CD4-positive, alpha-beta memory T cell (primary cell): ENCODE measurements at regions not wholly inside any gene's neighbourhood (a gene's known extent, or its start where the extent isn't known, plus 50 kb on each side); places are given as distances from the start of the nearest gene placed in this dataset.

Experiments
- CTCF ChIA-PET: fragments of 350-600 bp; sonication (Branson Sonifier 250); formaldehyde crosslinking; loops from one replicate; lab custom pipeline; 2021; ENCODE audit warnings: inconsistent platforms; ENCODE audit not compliant: partially characterized antibody; lab: Charles Lee
- POLR2A ChIA-PET: fragments of 350-600 bp; sonication (Branson Sonifier 250); formaldehyde crosslinking; loops from one replicate; lab custom pipeline; 2021; ENCODE audit not compliant: partially characterized antibody; lab: Charles Lee
- DNase-seq, 5 donors: peaks; one replicate each; pipeline versions ENCODE4 v3.0.0 to v3.0.0-alpha.2; 2020 to 2022; ENCODE audit warnings: mixed read lengths in 1 of 5
- H3K27ac ChIP-seq: one replicate; pipeline ENCODE4 v1.7.0; 2013; ENCODE audit warnings: low read depth, low read length
- H3K27me3 ChIP-seq: 2 replicates; pipeline ENCODE4 v1.7.0; 2013; ENCODE audit warnings: mild to moderate bottlenecking, low read length, moderate library complexity; ENCODE audit not compliant: insufficient read depth
- H3K36me3 ChIP-seq: 2 replicates; pipeline ENCODE4 v1.7.0; 2013; ENCODE audit warnings: mild to moderate bottlenecking, low read length, moderate library complexity; ENCODE audit not compliant: insufficient read depth
- H3K4me1 ChIP-seq: 2 replicates; pipeline ENCODE4 v1.7.0; 2013; ENCODE audit warnings: mild to moderate bottlenecking, low read length, moderate library complexity; ENCODE audit not compliant: insufficient read depth
- H3K4me3 ChIP-seq, 2 donors: one replicate each; pipeline ENCODE4 v1.7.0; 2013; ENCODE audit warnings: low read length in 2 of 2, mild to moderate bottlenecking in 1 of 2
- H3K9me3 ChIP-seq, 2 donors: one replicate each; pipeline ENCODE4 v1.7.0; 2013; ENCODE audit warnings: low read length in 2 of 2, control low read depth in 1 of 2; ENCODE audit not compliant: control insufficient read depth in 1 of 2
- H3K27ac Mint-ChIP-seq, 7 donors: one replicate each; pipeline ENCODE4 v1.8.0; 2020 to 2021; ENCODE audit warnings: mixed read lengths in 7 of 7, mild to moderate bottlenecking in 6 of 7, inconsistent platforms in 3 of 7, moderate library complexity in 3 of 7
- H3K27me3 Mint-ChIP-seq, 2 donors: one replicate each; pipeline ENCODE4 v1.8.0; 2020 to 2021; ENCODE audit warnings: mixed read lengths in 2 of 2
- H3K36me3 Mint-ChIP-seq, 2 donors: one replicate each; pipeline ENCODE4 v1.8.0; 2020 to 2021; ENCODE audit warnings: mixed read lengths in 2 of 2, inconsistent platforms in 1 of 2, mild to moderate bottlenecking in 1 of 2
- H3K4me1 Mint-ChIP-seq, 4 donors: one replicate each; pipeline ENCODE4 v1.8.0; 2020 to 2021; ENCODE audit warnings: mixed read lengths in 4 of 4, mild to moderate bottlenecking in 1 of 4
- H3K4me3 Mint-ChIP-seq, 8 donors: one replicate each; pipeline ENCODE4 v1.8.0; 2020 to 2021; ENCODE audit warnings: mixed read lengths in 8 of 8, mild to moderate bottlenecking in 7 of 8, moderate library complexity in 6 of 8, inconsistent platforms in 3 of 8
- H3K9me3 Mint-ChIP-seq, 8 donors: one replicate each; pipeline ENCODE4 v1.8.0; 2020 to 2021; ENCODE audit warnings: mixed read lengths in 8 of 8, mild to moderate bottlenecking in 5 of 8, inconsistent platforms in 3 of 8, moderate library complexity in 1 of 8
- intact Hi-C: fragments of 100-400 bp; cut with micrococcal nuclease; formaldehyde crosslinking; loops from one replicate; pipeline ENCODE4 v1.15.1; 2023

DNA sequence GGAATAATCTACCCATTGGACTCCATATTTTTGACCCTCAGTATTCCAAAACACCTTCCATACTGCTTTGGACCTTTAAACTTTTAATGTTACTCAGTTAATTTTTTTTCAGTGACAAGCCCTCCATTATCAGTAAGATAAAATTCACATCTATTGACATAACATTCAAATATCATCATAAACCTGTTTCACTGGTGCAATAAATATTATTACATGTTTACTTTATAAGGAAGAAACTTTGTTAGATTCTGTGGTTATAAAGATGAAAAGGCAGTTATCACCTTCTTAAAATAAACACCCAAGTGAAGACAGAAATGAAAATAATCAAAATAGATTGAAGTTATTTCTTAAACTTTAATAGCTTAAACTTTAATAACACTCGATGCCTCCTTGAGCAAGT, 758.5 kb upstream of the ADGRL2 start:
- no peaks in the 10 kb centered on the region for H3K27me3 Mint-ChIP-seq
- Histone ChIP-seq H3K27ac (no peak overlapping the region), H3K4me1 (no peaks in the 10 kb centered on the region), H3K27me3 (no peaks in the 10 kb centered on the region), H3K9me3 (no peaks in the 10 kb centered on the region), H3K4me3 (no peak overlapping the region), H3K36me3 (no peaks in the 10 kb centered on the region)
- no peaks in the 10 kb centered on the region for H3K36me3 Mint-ChIP-seq
- no peak for DNase-seq
- ChIA-PET CTCF (no interaction called here), POLR2A (no interaction called here)
- no peak overlapping the region for H3K27ac Mint-ChIP-seq
- peaks cover 0 to 8% (median 3%) of the 10 kb centered on the region in 8 donors for H3K9me3 Mint-ChIP-seq
- H3K4me1 Mint-ChIP-seq, result no peaks in the 10 kb centered on the region
- intact Hi-C loops, result no loop called here
- no peak overlapping the region for H3K4me3 Mint-ChIP-seq

GRCh38 chr1:81034291-81034690, 766.4 kb upstream of the ADGRL2 start:
- Mint-ChIP-seq H3K9me3 (peaks cover 1 to 9% (median 4%) of the 10 kb centered on the region in 8 donors), H3K4me1 (no peaks in the 10 kb centered on the region), H3K27me3 (no peaks in the 10 kb centered on the region), H3K27ac (no peak overlapping the region), H3K36me3 (no peaks in the 10 kb centered on the region), H3K4me3 (no peak overlapping the region)
- CTCF ChIA-PET, result no interaction called here
- Histone ChIP-seq H3K27ac (no peak overlapping the region), H3K4me1 (no peaks in the 10 kb centered on the region), H3K36me3 (no peaks in the 10 kb centered on the region), H3K4me3 (no peak overlapping the region), H3K9me3 (no peaks in the 10 kb centered on the region), H3K27me3 (no peaks in the 10 kb centered on the region)
- intact Hi-C loops, result no loop called here
- DNase-seq, result no peak
- POLR2A ChIA-PET, result no interaction called here

DNA sequence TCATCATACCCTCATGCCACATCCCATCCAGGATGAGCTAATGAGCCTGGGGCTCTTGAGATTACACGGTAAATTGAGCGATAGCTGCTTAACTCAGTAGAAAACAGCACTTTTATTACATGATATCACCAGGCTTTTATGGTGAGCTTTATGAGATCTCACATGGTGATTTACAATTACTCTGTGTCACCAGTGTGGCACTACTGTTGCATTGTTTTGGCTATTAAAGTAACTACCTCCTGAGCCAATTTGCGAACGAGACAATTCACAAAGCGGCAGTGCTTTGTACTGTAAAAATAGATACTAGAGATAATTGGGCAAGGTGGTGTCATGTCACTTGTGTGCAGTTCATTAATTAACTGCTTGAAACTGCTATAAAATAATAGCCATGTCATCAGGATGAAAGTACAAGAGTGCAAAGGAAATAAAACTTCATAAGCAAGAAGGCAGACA, 767.7 kb upstream of the ADGRL2 start:
- H3K4me1 Mint-ChIP-seq, result no peaks in the 10 kb centered on the region
- Histone ChIP-seq H3K27ac (no peak overlapping the region), H3K4me3 (no peak overlapping the region), H3K9me3 (no peaks in the 10 kb centered on the region), H3K27me3 (no peaks in the 10 kb centered on the region), H3K4me1 (no peaks in the 10 kb centered on the region), H3K36me3 (no peaks in the 10 kb centered on the region)
- intact Hi-C loops, result no loop called here
- H3K27ac Mint-ChIP-seq, result no peak overlapping the region
- POLR2A ChIA-PET, result no interaction called here
- H3K9me3 Mint-ChIP-seq, result peaks cover 1 to 8% (median 4%) of the 10 kb centered on the region in 8 donors
- no peak for DNase-seq
- no peaks in the 10 kb centered on the region for H3K36me3 Mint-ChIP-seq
- no peak overlapping the region for H3K4me3 Mint-ChIP-seq
- CTCF ChIA-PET, result no interaction called here
- no peaks in the 10 kb centered on the region for H3K27me3 Mint-ChIP-seq

DNA sequence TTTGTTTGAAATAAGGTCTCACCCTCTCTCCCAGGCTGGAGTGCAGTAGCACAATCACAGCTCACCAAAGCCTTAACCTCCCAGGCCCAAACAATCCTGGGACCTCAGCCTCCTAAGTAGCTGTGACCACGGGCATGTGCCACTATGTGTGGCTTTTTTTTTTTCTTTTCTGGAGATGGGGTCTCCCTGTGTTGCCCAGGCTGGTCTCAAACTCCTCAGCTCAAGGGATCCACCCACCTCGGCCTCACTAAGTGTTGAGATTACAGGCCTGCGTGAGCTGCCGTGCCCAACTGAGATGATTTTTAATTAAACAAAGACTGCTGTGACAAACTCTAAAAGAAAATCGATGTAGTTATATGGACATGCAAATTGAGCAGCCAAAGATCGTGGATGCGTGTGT, 768.4 kb upstream of the ADGRL2 start:
- DNase-seq, result no peak
- Histone ChIP-seq H3K27ac (no peak overlapping the region), H3K4me1 (no peaks in the 10 kb centered on the region), H3K4me3 (no peak overlapping the region), H3K9me3 (no peaks in the 10 kb centered on the region), H3K27me3 (no peaks in the 10 kb centered on the region), H3K36me3 (no peaks in the 10 kb centered on the region)
- Mint-ChIP-seq H3K4me3 (no peak overlapping the region), H3K27ac (no peak overlapping the region), H3K36me3 (no peaks in the 10 kb centered on the region), H3K4me1 (no peaks in the 10 kb centered on the region), H3K27me3 (no peaks in the 10 kb centered on the region), H3K9me3 (peaks cover 1 to 8% (median 4%) of the 10 kb centered on the region in 8 donors)
- CTCF ChIA-PET, result no interaction called here
- POLR2A ChIA-PET, result no interaction called here
- intact Hi-C loops, result no loop called here

- Mint-ChIP-seq H3K4me1 (no peaks in the 10 kb centered on the region), H3K27me3 (no peaks in the 10 kb centered on the region), H3K36me3 (no peaks in the 10 kb centered on the region), H3K27ac (no peak overlapping the region), H3K4me3 (no peak overlapping the region), H3K9me3 (peaks cover 1 to 6% (median 4%) of the 10 kb centered on the region in 8 donors)
- Histone ChIP-seq H3K9me3 (no peaks in the 10 kb centered on the region), H3K4me1 (no peaks in the 10 kb centered on the region), H3K4me3 (no peak overlapping the region), H3K27ac (no peak overlapping the region), H3K36me3 (no peaks in the 10 kb centered on the region), H3K27me3 (no peaks in the 10 kb centered on the region)
- POLR2A ChIA-PET, result no interaction called here
- CTCF ChIA-PET, result no interaction called here
- no peak for DNase-seq
- intact Hi-C loops, result no loop called here
Measured at GRCh38 chr1:81030441-81030840, 770.3 kb upstream of the ADGRL2 start.

- H3K27ac Mint-ChIP-seq, result no peak overlapping the region
- H3K4me3 Mint-ChIP-seq, result no peak overlapping the region
- H3K36me3 Mint-ChIP-seq, result no peaks in the 10 kb centered on the region
- Histone ChIP-seq H3K36me3 (no peaks in the 10 kb centered on the region), H3K4me1 (no peaks in the 10 kb centered on the region), H3K4me3 (no peak overlapping the region), H3K9me3 (no peaks in the 10 kb centered on the region), H3K27ac (no peak overlapping the region), H3K27me3 (no peaks in the 10 kb centered on the region)
- no peaks in the 10 kb centered on the region for H3K4me1 Mint-ChIP-seq
- H3K27me3 Mint-ChIP-seq, result no peaks in the 10 kb centered on the region
- DNase-seq, result no peak
- H3K9me3 Mint-ChIP-seq, result peaks cover 0 to 4% (median 3%) of the 10 kb centered on the region in 8 donors
- CTCF ChIA-PET, result no interaction called here
- intact Hi-C loops, result no loop called here
- POLR2A ChIA-PET, result no interaction called here
Measured at GRCh38 chr1:81029266-81029665, 771.5 kb upstream of the ADGRL2 start.

DNA sequence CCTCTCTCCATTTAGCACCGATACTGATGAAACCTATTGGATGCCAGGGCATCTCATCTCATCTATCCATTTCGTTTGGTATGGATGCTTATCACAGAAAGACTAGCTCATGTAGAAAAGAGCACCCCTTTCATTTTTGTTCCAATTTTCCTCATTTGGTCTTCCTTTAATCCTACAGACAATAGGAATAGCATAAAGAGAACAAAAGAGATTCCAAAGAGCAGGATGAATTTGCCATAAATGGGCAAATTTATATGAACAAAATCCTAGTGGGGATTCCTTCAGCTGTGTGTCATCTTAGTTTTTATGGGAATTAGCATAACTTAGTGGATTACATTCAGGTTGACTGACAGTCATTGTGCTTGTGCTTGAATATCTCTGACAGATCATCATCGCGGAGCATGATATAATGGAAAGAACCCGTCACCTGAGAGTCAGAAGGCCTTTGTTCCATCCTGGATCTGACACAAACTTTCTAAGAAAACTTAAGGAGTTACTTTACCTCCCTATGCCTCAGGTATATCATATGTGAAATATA, 777.5 kb upstream of the ADGRL2 start:
- intact Hi-C loops, result no loop called here

DNA sequence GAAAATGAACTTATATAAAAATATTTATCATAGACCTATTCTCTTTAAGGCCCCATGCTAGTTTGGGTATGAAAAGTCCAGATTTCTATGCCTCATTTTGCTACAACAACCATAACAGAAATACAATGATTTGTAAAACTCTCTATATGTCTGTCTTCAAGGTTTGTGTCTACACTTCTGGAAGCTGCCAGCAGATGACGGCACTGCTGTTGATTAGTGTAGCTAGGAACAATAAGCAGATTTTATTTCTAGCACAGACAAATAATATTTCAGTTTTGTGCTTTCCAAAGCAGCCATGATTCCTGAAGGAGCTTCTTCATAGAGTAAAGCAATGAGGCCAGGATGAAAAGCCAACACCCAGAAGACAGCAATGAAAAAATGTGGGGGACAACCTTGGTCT, 779.6 kb upstream of the ADGRL2 start:
- Mint-ChIP-seq H3K27ac (no peak overlapping the region), H3K4me1 (peaks cover 0 to 2% (median 0%) of the 10 kb centered on the region in 4 donors), H3K27me3 (no peaks in the 10 kb centered on the region), H3K36me3 (no peaks in the 10 kb centered on the region), H3K4me3 (no peak overlapping the region), H3K9me3 (peaks cover 0 to 16% (median 4%) of the 10 kb centered on the region in 8 donors)
- intact Hi-C loops, result no loop called here
- H3K4me3 ChIP-seq, result no peak overlapping the region
- H3K4me1 ChIP-seq, result no peaks in the 10 kb centered on the region
- DNase-seq, result no peak
- H3K27ac ChIP-seq, result no peak overlapping the region
- POLR2A ChIA-PET, result no interaction called here
- no peaks in the 10 kb centered on the region for H3K9me3 ChIP-seq
- CTCF ChIA-PET, result no interaction called here
- no peaks in the 10 kb centered on the region for H3K36me3 ChIP-seq
- no peaks in the 10 kb centered on the region for H3K27me3 ChIP-seq

More for the DNA sequence above, 777.5 kb upstream of the ADGRL2 start:
- no peak for DNase-seq
- ChIA-PET POLR2A (no interaction called here), CTCF (no interaction called here)
- Histone ChIP-seq H3K27ac (no peak overlapping the region), H3K9me3 (no peaks in the 10 kb centered on the region), H3K27me3 (no peaks in the 10 kb centered on the region), H3K4me3 (no peak overlapping the region), H3K4me1 (no peaks in the 10 kb centered on the region), H3K36me3 (no peaks in the 10 kb centered on the region)
- H3K4me1 Mint-ChIP-seq, result peaks cover 0 to 2% (median 0%) of the 10 kb centered on the region in 4 donors
- peaks cover 0 to 7% (median 0%) of the 10 kb centered on the region in 8 donors for H3K9me3 Mint-ChIP-seq
- H3K36me3 Mint-ChIP-seq, result no peaks in the 10 kb centered on the region
- H3K27ac Mint-ChIP-seq, result no peak overlapping the region
- H3K4me3 Mint-ChIP-seq, result no peak overlapping the region
- H3K27me3 Mint-ChIP-seq, result no peaks in the 10 kb centered on the region
